ENCODE measurements at regions not wholly inside any gene's neighbourhood (a gene's known extent, or its start where the extent isn't known, plus 50 kb on each side); places are given as distances from the start of the nearest gene placed in this dataset.

- WGBS, 2 donors: 60 to 66% methylated on average over 1 of the region's 1 CpG
- H3K27me3 ChIP-seq: no peaks in the 10 kb centered on the region
These were observed 492.7 kb downstream of the CNTN3 start for GRCh38 chr3:74121761-74122160.

GRCh38 chr3:74119221-74119620 lies 494.5 kb upstream of the PDZRN3 start:
- Histone ChIP-seq H3K27ac (no peak overlapping the region), H3K4me1 (no peaks in the 10 kb centered on the region), H3K9me3 (no peaks in the 10 kb centered on the region), H3K36me3 (no peaks in the 10 kb centered on the region), H3K4me3 (no peak overlapping the region), H3K27me3 (no peaks in the 10 kb centered on the region)
- TF ChIP-seq CTCF (IDR thresholded peaks at IDR 0.05): no peak
- no peak for TF ChIP-seq POLR2A (IDR thresholded peaks at IDR 0.05)
- TF ChIP-seq EP300 (IDR thresholded peaks at IDR 0.05): no peak
- DNase-seq (ENCODE audit: low spot score in 2 of 2): no peak
- 68 to 90% methylated on average over 1 of the region's 1 CpG for WGBS, 2 donors

More at GRCh38 chr3:74121761-74122160, 492.7 kb downstream of the CNTN3 start:
- no peaks in the 10 kb centered on the region for H3K4me1 ChIP-seq
- no peak overlapping the region for H3K27ac ChIP-seq
- no peak overlapping the region for H3K4me3 ChIP-seq
- no peaks in the 10 kb centered on the region for H3K36me3 ChIP-seq
- DNase-seq (ENCODE audit: low spot score in 2 of 2): no peak
- H3K9me3 ChIP-seq: no peaks in the 10 kb centered on the region
- TF ChIP-seq EP300 (IDR thresholded peaks at IDR 0.05) (no peak), CTCF (IDR thresholded peaks at IDR 0.05) (no peak), POLR2A (IDR thresholded peaks at IDR 0.05) (no peak)

- Histone ChIP-seq H3K36me3 (no peaks in the 10 kb centered on the region), H3K27me3 (no peaks in the 10 kb centered on the region), H3K4me3 (no peak overlapping the region), H3K4me1 (no peaks in the 10 kb centered on the region), H3K27ac (no peak overlapping the region), H3K9me3 (no peaks in the 10 kb centered on the region)
- no peak for DNase-seq (ENCODE audit: low spot score in 2 of 2)
- TF ChIP-seq CTCF (IDR thresholded peaks at IDR 0.05) (no peak), POLR2A (IDR thresholded peaks at IDR 0.05) (no peak), EP300 (IDR thresholded peaks at IDR 0.05) (no peak)
- 87 to 90% methylated on average over 3 of the region's 3 CpGs for WGBS, 2 donors
These were observed 491.2 kb upstream of the PDZRN3 start for GRCh38 chr3:74115906-74116305.

GRCh38 chr3:74107451-74107850 lies 482.7 kb upstream of the PDZRN3 start:
- Histone ChIP-seq H3K9me3 (no peaks in the 10 kb centered on the region), H3K27me3 (no peaks in the 10 kb centered on the region), H3K4me1 (peaks cover 0 to 14% (median 0%) of the 10 kb centered on the region in 4 donors), H3K4me3 (no peak overlapping the region), H3K36me3 (no peaks in the 10 kb centered on the region), H3K27ac (no peak overlapping the region)
- 16 to 31% methylated on average over 2 of the region's 2 CpGs for WGBS, 2 donors
- no peak for TF ChIP-seq CTCF (IDR thresholded peaks at IDR 0.05)
- no peak for TF ChIP-seq POLR2A (IDR thresholded peaks at IDR 0.05)
- no peak for TF ChIP-seq EP300 (IDR thresholded peaks at IDR 0.05)
- no peak for DNase-seq (ENCODE audit: low spot score in 2 of 2)

GRCh38 chr3:74106925-74107324 lies 482.2 kb upstream of the PDZRN3 start:
- H3K9me3 ChIP-seq: no peaks in the 10 kb centered on the region
- H3K36me3 ChIP-seq: no peaks in the 10 kb centered on the region
- no peak for DNase-seq (ENCODE audit: low spot score in 2 of 2)
- H3K4me3 ChIP-seq: no peak overlapping the region
- 19 to 24% methylated on average over 2 of the region's 2 CpGs for WGBS, 2 donors
- H3K27me3 ChIP-seq: no peaks in the 10 kb centered on the region
- no peak overlapping the region for H3K27ac ChIP-seq
- TF ChIP-seq EP300 (IDR thresholded peaks at IDR 0.05): no peak
- TF ChIP-seq CTCF (IDR thresholded peaks at IDR 0.05): no peak
- no peak for TF ChIP-seq POLR2A (IDR thresholded peaks at IDR 0.05)
- H3K4me1 ChIP-seq: peaks cover 0 to 14% (median 0%) of the 10 kb centered on the region in 4 donors

All from tibial nerve (tissue), 4 donors.